ENCODE measurements at regions not wholly inside any gene's neighbourhood (a gene's known extent, or its start where the extent isn't known, plus 50 kb on each side); places are given as distances from the start of the nearest gene placed in this dataset.

- H3K9ac ChIP-seq (ENCODE audit: low read length): no peak overlapping the region
- H3K4me2 ChIP-seq (ENCODE audit: low read length): peak overlapping the region; percentile 44; the same call in 1 of the 2 replicates
- peaks cover 51% of the 10 kb centered on the region for H3K4me1 ChIP-seq (ENCODE audit: low read length)
- H3K36me3 ChIP-seq (replicated peaks; ENCODE audit: low read depth, low read length): no peaks in the 10 kb centered on the region
- H3K4me3 ChIP-seq (ENCODE audit: low read length): no peak overlapping the region
- no peak overlapping the region for H2AFZ ChIP-seq (ENCODE audit: low read depth, low read length)
- H4K20me1 ChIP-seq (ENCODE audit: insufficient read depth, low read length): no peaks in the 10 kb centered on the region
- no peaks in the 10 kb centered on the region for H3K27me3 ChIP-seq (ENCODE audit: low read depth, low read length)
- H3K79me2 ChIP-seq (ENCODE audit: low read length): no peaks in the 10 kb centered on the region
- peaks cover 6% of the 10 kb centered on the region; the same call in 1 of the 2 replicates for H3K9me3 ChIP-seq (ENCODE audit: insufficient read depth, low read length)
- TF ChIP-seq CTCF (IDR thresholded peaks at IDR 0.05; ENCODE audit: low read depth, low read length) (no peak), EZH2phosphoT487 (IDR thresholded peaks at IDR 0.05; ENCODE audit: low read depth) (no peak)
- H3K27ac ChIP-seq (ENCODE audit: low read length): no peak overlapping the region
Observed at GRCh38 chr18:32851936-32852335, 79.1 kb upstream of the KLHL14 start.

- no peak overlapping the region for H3K4me2 ChIP-seq (ENCODE audit: low read length)
- H3K4me1 ChIP-seq (ENCODE audit: low read length): peaks cover 45% of the 10 kb centered on the region
- H3K79me2 ChIP-seq (ENCODE audit: low read length): no peaks in the 10 kb centered on the region
- H3K9ac ChIP-seq (ENCODE audit: low read length): no peak overlapping the region
- no peaks in the 10 kb centered on the region for H4K20me1 ChIP-seq (ENCODE audit: insufficient read depth, low read length)
- no peak overlapping the region for H2AFZ ChIP-seq (ENCODE audit: low read depth, low read length)
- TF ChIP-seq CTCF (IDR thresholded peaks at IDR 0.05; ENCODE audit: low read depth, low read length) (no peak), EZH2phosphoT487 (IDR thresholded peaks at IDR 0.05; ENCODE audit: low read depth) (no peak)
- no peaks in the 10 kb centered on the region for H3K36me3 ChIP-seq (replicated peaks; ENCODE audit: low read depth, low read length)
- H3K27ac ChIP-seq (ENCODE audit: low read length): no peak overlapping the region
- peaks cover 6% of the 10 kb centered on the region; the same call in 1 of the 2 replicates for H3K9me3 ChIP-seq (ENCODE audit: insufficient read depth, low read length)
- no peak overlapping the region for H3K4me3 ChIP-seq (ENCODE audit: low read length)
- H3K27me3 ChIP-seq (ENCODE audit: low read depth, low read length): no peaks in the 10 kb centered on the region
Observed at GRCh38 chr18:32848826-32849225, 76.0 kb upstream of the KLHL14 start.

- no peaks in the 10 kb centered on the region for H3K36me3 ChIP-seq (replicated peaks; ENCODE audit: low read depth, low read length)
- peaks cover 36% of the 10 kb centered on the region for H3K4me1 ChIP-seq (ENCODE audit: low read length)
- no peaks in the 10 kb centered on the region for H3K27me3 ChIP-seq (ENCODE audit: low read depth, low read length)
- no peak overlapping the region for H3K27ac ChIP-seq (ENCODE audit: low read length)
- H3K9ac ChIP-seq (ENCODE audit: low read length): no peak overlapping the region
- H4K20me1 ChIP-seq (ENCODE audit: insufficient read depth, low read length): no peaks in the 10 kb centered on the region
- H3K9me3 ChIP-seq (ENCODE audit: insufficient read depth, low read length): peaks cover 6% of the 10 kb centered on the region; the same call in 1 of the 2 replicates
- TF ChIP-seq EZH2phosphoT487 (IDR thresholded peaks at IDR 0.05; ENCODE audit: low read depth): no peak
- peak; percentile 19; the same call in 1 of the 2 replicates for TF ChIP-seq CTCF (IDR thresholded peaks at IDR 0.05; ENCODE audit: low read depth, low read length)
- peak overlapping the region; percentile 28 for H3K4me3 ChIP-seq (ENCODE audit: low read length)
- peak overlapping the region; percentile 59 for H3K4me2 ChIP-seq (ENCODE audit: low read length)
- peak overlapping the region; percentile 40; the same call in 1 of the 2 replicates for H2AFZ ChIP-seq (ENCODE audit: low read depth, low read length)
- H3K79me2 ChIP-seq (ENCODE audit: low read length): no peaks in the 10 kb centered on the region
Observed at GRCh38 chr18:32847691-32848090, 74.9 kb upstream of the KLHL14 start.

GRCh38 chr18:32846896-32847295 is 74.1 kb upstream of the KLHL14 start:
- peaks cover 6% of the 10 kb centered on the region; the same call in 1 of the 2 replicates for H3K9me3 ChIP-seq (ENCODE audit: insufficient read depth, low read length)
- peaks cover 28% of the 10 kb centered on the region for H3K4me1 ChIP-seq (ENCODE audit: low read length)
- TF ChIP-seq EZH2phosphoT487 (IDR thresholded peaks at IDR 0.05; ENCODE audit: low read depth) (no peak), CTCF (IDR thresholded peaks at IDR 0.05; ENCODE audit: low read depth, low read length) (no peak)
- H3K79me2 ChIP-seq (ENCODE audit: low read length): no peaks in the 10 kb centered on the region
- peak overlapping the region; percentile 40 for H2AFZ ChIP-seq (ENCODE audit: low read depth, low read length)
- no peak overlapping the region for H3K9ac ChIP-seq (ENCODE audit: low read length)
- peak overlapping the region; percentile 59 for H3K4me2 ChIP-seq (ENCODE audit: low read length)
- no peaks in the 10 kb centered on the region for H3K27me3 ChIP-seq (ENCODE audit: low read depth, low read length)
- H3K4me3 ChIP-seq (ENCODE audit: low read length): peak overlapping the region; percentile 28; the same call in 1 of the 2 replicates
- no peaks in the 10 kb centered on the region for H3K36me3 ChIP-seq (replicated peaks; ENCODE audit: low read depth, low read length)
- H4K20me1 ChIP-seq (ENCODE audit: insufficient read depth, low read length): no peaks in the 10 kb centered on the region
- H3K27ac ChIP-seq (ENCODE audit: low read length): no peak overlapping the region

Measured in OCI-LY3 (cell line).